ENCODE measurements at regions not wholly inside any gene's neighbourhood (a gene's known extent, or its start where the extent isn't known, plus 50 kb on each side); places are given as distances from the start of the nearest gene placed in this dataset.

GRCh38 chr7:25557930-25558329, 329.6 kb upstream of the NPVF start:
- no peak overlapping the region for H3K4me2 ChIP-seq
- H3K4me3 ChIP-seq: no peak overlapping the region
- no peaks in the 10 kb centered on the region for H3K79me2 ChIP-seq (ENCODE audit: low read depth)
- intact Hi-C loops (cut with micrococcal nuclease; ENCODE audit: unreplicated experiment): no loop called here
- no peaks in the 10 kb centered on the region for H3K9me3 ChIP-seq (ENCODE audit: insufficient read depth, low read depth)
- TF ChIP-seq, protein P1, sequence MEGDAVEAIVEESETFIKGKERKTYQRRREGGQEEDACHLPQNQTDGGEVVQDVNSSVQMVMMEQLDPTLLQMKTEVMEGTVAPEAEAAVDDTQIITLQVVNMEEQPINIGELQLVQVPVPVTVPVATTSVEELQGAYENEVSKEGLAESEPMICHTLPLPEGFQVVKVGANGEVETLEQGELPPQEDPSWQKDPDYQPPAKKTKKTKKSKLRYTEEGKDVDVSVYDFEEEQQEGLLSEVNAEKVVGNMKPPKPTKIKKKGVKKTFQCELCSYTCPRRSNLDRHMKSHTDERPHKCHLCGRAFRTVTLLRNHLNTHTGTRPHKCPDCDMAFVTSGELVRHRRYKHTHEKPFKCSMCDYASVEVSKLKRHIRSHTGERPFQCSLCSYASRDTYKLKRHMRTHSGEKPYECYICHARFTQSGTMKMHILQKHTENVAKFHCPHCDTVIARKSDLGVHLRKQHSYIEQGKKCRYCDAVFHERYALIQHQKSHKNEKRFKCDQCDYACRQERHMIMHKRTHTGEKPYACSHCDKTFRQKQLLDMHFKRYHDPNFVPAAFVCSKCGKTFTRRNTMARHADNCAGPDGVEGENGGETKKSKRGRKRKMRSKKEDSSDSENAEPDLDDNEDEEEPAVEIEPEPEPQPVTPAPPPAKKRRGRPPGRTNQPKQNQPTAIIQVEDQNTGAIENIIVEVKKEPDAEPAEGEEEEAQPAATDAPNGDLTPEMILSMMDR (conservative IDR thresholded peaks at IDR 0.05): no peak
- no peak for TF ChIP-seq EZH2 (IDR thresholded peaks at IDR 0.05; ENCODE audit: low read depth)
- H3K27ac ChIP-seq: no peak overlapping the region
- ChIA-PET CTCF (no interaction called here), POLR2A (ENCODE audit: unreplicated experiment) (no interaction called here)
- H2AFZ ChIP-seq: no peak overlapping the region
- H3K9me2 ChIP-seq (ENCODE audit: insufficient read depth): no peaks in the 10 kb centered on the region
- BruUV-seq (replicated peaks): no TSS peak
- no peaks in the 10 kb centered on the region for H3F3A ChIP-seq (ENCODE audit: insufficient read depth, low read depth)
- H3K36me3 ChIP-seq (ENCODE audit: low read depth): no peaks in the 10 kb centered on the region
- DNase-seq: no peak
- no peaks in the 10 kb centered on the region for H3K4me1 ChIP-seq (replicated peaks; ENCODE audit: insufficient read depth)
- H3K27me3 ChIP-seq (ENCODE audit: insufficient read depth, low read depth): peaks cover 100% of the 10 kb centered on the region
- no peaks in the 10 kb centered on the region for H4K20me1 ChIP-seq (ENCODE audit: insufficient read depth)

DNA sequence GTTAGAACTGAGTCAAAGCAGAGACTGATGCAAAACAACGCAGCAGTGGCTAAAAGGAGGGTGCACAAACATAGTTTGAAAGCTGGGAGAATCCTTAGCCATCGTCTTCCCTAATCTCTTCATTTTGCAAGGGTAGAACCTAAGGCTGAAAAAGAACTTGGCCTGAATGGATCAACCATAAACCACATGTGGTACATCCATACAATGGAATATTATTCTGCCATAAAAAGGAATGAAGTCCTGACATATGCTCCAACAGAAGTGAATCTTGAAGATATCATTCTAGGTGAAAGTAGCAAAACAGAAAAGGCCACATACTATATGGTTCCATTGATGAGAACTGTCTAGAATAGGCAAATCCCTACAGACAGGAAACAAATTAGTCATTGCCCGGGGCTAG, 330.3 kb upstream of the NPVF start:
- Histone ChIP-seq H3K4me3 (no peak overlapping the region), H3K9me3 (ENCODE audit: insufficient read depth, low read depth) (no peaks in the 10 kb centered on the region), H4K20me1 (ENCODE audit: insufficient read depth) (no peaks in the 10 kb centered on the region), H3F3A (ENCODE audit: insufficient read depth, low read depth) (no peaks in the 10 kb centered on the region), H3K27me3 (ENCODE audit: insufficient read depth, low read depth) (peaks cover 99% of the 10 kb centered on the region), H3K27ac (no peak overlapping the region), H3K79me2 (ENCODE audit: low read depth) (no peaks in the 10 kb centered on the region), H3K4me2 (no peak overlapping the region), H3K36me3 (ENCODE audit: low read depth) (no peaks in the 10 kb centered on the region), H3K4me1 (replicated peaks; ENCODE audit: insufficient read depth) (no peaks in the 10 kb centered on the region), H2AFZ (no peak overlapping the region), H3K9me2 (ENCODE audit: insufficient read depth) (no peaks in the 10 kb centered on the region)
- no peak for TF ChIP-seq EZH2 (IDR thresholded peaks at IDR 0.05; ENCODE audit: low read depth)
- TF ChIP-seq, protein P1 (conservative IDR thresholded peaks at IDR 0.05): no peak
- intact Hi-C loops (cut with micrococcal nuclease; ENCODE audit: unreplicated experiment): no loop called here
- no peak for DNase-seq
- no TSS peak for BruUV-seq (replicated peaks)
- CTCF ChIA-PET: no interaction called here
- POLR2A ChIA-PET (ENCODE audit: unreplicated experiment): no interaction called here

DNA sequence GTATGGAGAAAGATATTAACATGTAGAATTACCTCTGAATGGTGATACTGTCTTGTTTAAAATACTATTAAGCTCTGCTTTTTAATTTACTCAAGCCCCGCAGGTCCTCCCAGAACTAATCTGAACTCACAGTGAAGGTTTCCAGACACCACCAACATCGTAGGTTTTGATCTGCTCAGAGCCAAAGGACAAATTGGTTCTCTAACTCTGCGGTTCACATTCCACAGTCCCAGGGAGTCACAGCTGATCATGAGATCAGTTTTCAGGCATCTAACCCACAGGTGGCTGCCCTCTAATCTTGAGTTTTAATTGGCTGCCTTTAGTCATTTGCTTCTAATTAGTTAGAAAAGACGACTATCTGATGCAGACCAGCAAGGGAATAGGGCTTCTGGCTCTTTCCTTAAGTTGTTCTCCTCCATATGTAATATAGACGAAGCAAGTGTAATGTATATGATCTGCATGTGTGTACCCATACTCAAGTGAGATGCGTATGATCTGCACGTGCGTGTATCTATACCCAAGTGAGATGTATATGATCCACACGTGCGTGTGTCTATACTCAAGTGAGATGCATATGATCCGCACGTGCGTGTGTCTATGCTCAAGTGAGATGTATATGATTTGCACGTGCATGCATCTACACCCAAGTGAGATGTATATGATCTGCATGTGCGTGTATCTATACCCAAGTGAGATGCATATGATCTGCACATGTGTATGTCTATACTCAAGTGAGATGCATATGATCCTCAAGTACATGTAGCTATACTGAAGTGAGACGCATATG, 331.5 kb upstream of the NPVF start:
- Histone ChIP-seq H3K9me2 (ENCODE audit: insufficient read depth) (no peaks in the 10 kb centered on the region), H3K36me3 (ENCODE audit: low read depth) (no peaks in the 10 kb centered on the region), H2AFZ (no peak overlapping the region), H3K79me2 (ENCODE audit: low read depth) (no peaks in the 10 kb centered on the region), H3K27ac (no peak overlapping the region), H3F3A (ENCODE audit: insufficient read depth, low read depth) (no peaks in the 10 kb centered on the region), H3K4me2 (no peak overlapping the region), H3K27me3 (ENCODE audit: insufficient read depth, low read depth) (peaks cover 99% of the 10 kb centered on the region), H3K9me3 (ENCODE audit: insufficient read depth, low read depth) (no peaks in the 10 kb centered on the region), H4K20me1 (ENCODE audit: insufficient read depth) (no peaks in the 10 kb centered on the region), H3K4me3 (no peak overlapping the region), H3K4me1 (replicated peaks; ENCODE audit: insufficient read depth) (no peaks in the 10 kb centered on the region)
- TF ChIP-seq, protein P1 (conservative IDR thresholded peaks at IDR 0.05): no peak
- no peak for TF ChIP-seq EZH2 (IDR thresholded peaks at IDR 0.05; ENCODE audit: low read depth)
- DNase-seq: no peak
- no TSS peak for BruUV-seq (replicated peaks)
- ChIA-PET CTCF (interaction anchor here (0.6 kb wide), 1 partner anchor 268 kb away, joined by 4 read pairs; no protein-coding TSS in a partner anchor), POLR2A (ENCODE audit: unreplicated experiment) (interaction anchor here (0.5 kb wide), 1 partner anchor 168 kb away, joined by 3 read pairs; no protein-coding TSS in a partner anchor)
- intact Hi-C loops (cut with micrococcal nuclease; ENCODE audit: unreplicated experiment): no loop called here
